Loucy (cell line): ENCODE measurements at regions not wholly inside any gene's neighbourhood (a gene's known extent, or its start where the extent isn't known, plus 50 kb on each side); places are given as distances from the start of the nearest gene placed in this dataset.

Source experiments
- H2AFZ ChIP-seq: fragments of 200-600 bp; sonication (generic); 2 replicates; pipeline ENCODE4 v1.6.0; 2016; ENCODE audit warnings: antibody characterized with exemption, mild to moderate bottlenecking, low read length, moderate library complexity
- H3F3A ChIP-seq: fragments of 200-600 bp; 2 replicates; pipeline ENCODE4 v1.6.0; 2016; ENCODE audit warnings: antibody characterized with exemption, low read depth, mild to moderate bottlenecking
- H3K27me3 ChIP-seq: fragments of 200-600 bp; sonication (generic); 2 replicates; pipeline ENCODE4 v1.6.1; 2014; ENCODE audit warnings: low read length, mild to moderate bottlenecking; ENCODE audit not compliant: insufficient read depth, poor library complexity, severe bottlenecking
- H3K36me3 ChIP-seq: fragments of 200-600 bp; sonication (generic); 2 replicates; pipeline ENCODE4 v1.6.1; 2016; ENCODE audit warnings: low read length; ENCODE audit not compliant: insufficient read depth
- H3K4me1 ChIP-seq: fragments of 200-600 bp; sonication (generic); 2 replicates; pipeline ENCODE4 v1.5.1; 2014; ENCODE audit warnings: low read length, mild to moderate bottlenecking; ENCODE audit not compliant: insufficient read depth, poor library complexity, severe bottlenecking
- H3K4me2 ChIP-seq: fragments of 200-600 bp; sonication (generic); 2 replicates; pipeline ENCODE4 v1.6.0; 2014; ENCODE audit warnings: antibody characterized with exemption, low read length, low read depth, mild to moderate bottlenecking; ENCODE audit not compliant: poor library complexity, severe bottlenecking
- H3K4me3 ChIP-seq: fragments of 200-600 bp; sonication (generic); 2 replicates; pipeline ENCODE4 v1.5.1; 2014; ENCODE audit warnings: low read length, mild to moderate bottlenecking, mixed read lengths; ENCODE audit not compliant: poor library complexity, severe bottlenecking
- H3K79me2 ChIP-seq: fragments of 200-600 bp; sonication (generic); 2 replicates; pipeline ENCODE4 v1.6.1; 2014; ENCODE audit warnings: low read length; ENCODE audit not compliant: insufficient read depth
- H3K9ac ChIP-seq: fragments of 200-600 bp; sonication (generic); 2 replicates; pipeline ENCODE4 v1.6.0; 2014; ENCODE audit warnings: mild to moderate bottlenecking, low read depth, low read length, moderate library complexity; ENCODE audit not compliant: poor library complexity, severe bottlenecking
- H3K9me2 ChIP-seq: fragments of 200-600 bp; sonication (generic); replicated peaks from 2 replicates; pipeline ENCODE4 v1.6.1; 2016; ENCODE audit warnings: low read depth, low read length, mixed read lengths
- H3K9me3 ChIP-seq: fragments of 200-600 bp; sonication (generic); 2 replicates; pipeline ENCODE4 v1.6.1; 2014; ENCODE audit warnings: mild to moderate bottlenecking, antibody characterized with exemption, low read length, low read depth; ENCODE audit not compliant: insufficient read depth
- H4K20me1 ChIP-seq: fragments of 200-600 bp; sonication (generic); 2 replicates; pipeline ENCODE4 v1.6.0; 2014; ENCODE audit warnings: antibody characterized with exemption, low read length, mild to moderate bottlenecking; ENCODE audit not compliant: insufficient read depth, poor library complexity, severe bottlenecking
- CTCF ChIP-seq: fragments of 200-600 bp; sonication (generic); conservative IDR thresholded peaks from 2 replicates; pipeline ENCODE4 v1.5.1; 2014; ENCODE audit warnings: mild to moderate bottlenecking, antibody characterized with exemption, low read length
- EZH2phosphoT487 ChIP-seq: fragments of 200-600 bp; IDR thresholded peaks from 2 replicates; pipeline ENCODE4 v1.6.1; 2018; ENCODE audit warnings: antibody characterized with exemption, mild to moderate bottlenecking, moderate library complexity, borderline replicate concordance

- H4K20me1 ChIP-seq = no peaks in the 10 kb centered on the region
- H3K9ac ChIP-seq = no peak overlapping the region
- H3K9me3 ChIP-seq = no peaks in the 10 kb centered on the region
- no peaks in the 10 kb centered on the region for H3F3A ChIP-seq
- H3K4me1 ChIP-seq = no peaks in the 10 kb centered on the region
- H3K4me2 ChIP-seq = no peak overlapping the region
- no peaks in the 10 kb centered on the region for H3K79me2 ChIP-seq
- no peaks in the 10 kb centered on the region for H3K27me3 ChIP-seq
- no peak overlapping the region for H2AFZ ChIP-seq
- no peaks in the 10 kb centered on the region for H3K9me2 ChIP-seq
- no peak for TF ChIP-seq CTCF
- TF ChIP-seq EZH2phosphoT487 = no peak
- H3K4me3 ChIP-seq = no peak overlapping the region
- no peaks in the 10 kb centered on the region for H3K36me3 ChIP-seq
Measured at GRCh38 chr13:87005511-87005910, 665.7 kb upstream of the SLITRK5 start.

- Histone ChIP-seq H3K36me3 (no peaks in the 10 kb centered on the region), H3K79me2 (no peaks in the 10 kb centered on the region), H3K9me3 (no peaks in the 10 kb centered on the region), H3K9ac (no peak overlapping the region), H3K4me2 (no peak overlapping the region), H3K27me3 (no peaks in the 10 kb centered on the region), H2AFZ (no peak overlapping the region), H3F3A (no peaks in the 10 kb centered on the region), H3K4me3 (no peak overlapping the region), H3K4me1 (no peaks in the 10 kb centered on the region), H4K20me1 (no peaks in the 10 kb centered on the region), H3K9me2 (no peaks in the 10 kb centered on the region)
- TF ChIP-seq EZH2phosphoT487 (no peak), CTCF (no peak)
Measured at GRCh38 chr13:87035526-87035925, 635.6 kb upstream of the SLITRK5 start.

GRCh38 chr13:87042946-87043345 is 628.2 kb upstream of the SLITRK5 start:
- no peak overlapping the region for H3K4me2 ChIP-seq
- H3K4me3 ChIP-seq = no peak overlapping the region
- H3F3A ChIP-seq = no peaks in the 10 kb centered on the region
- H3K36me3 ChIP-seq = no peaks in the 10 kb centered on the region
- TF ChIP-seq CTCF = no peak
- TF ChIP-seq EZH2phosphoT487 = no peak
- H2AFZ ChIP-seq = no peak overlapping the region
- no peaks in the 10 kb centered on the region for H3K9me2 ChIP-seq
- H3K9ac ChIP-seq = no peak overlapping the region
- no peaks in the 10 kb centered on the region for H3K4me1 ChIP-seq
- no peaks in the 10 kb centered on the region for H3K79me2 ChIP-seq
- H3K27me3 ChIP-seq = no peaks in the 10 kb centered on the region
- H3K9me3 ChIP-seq = no peaks in the 10 kb centered on the region
- H4K20me1 ChIP-seq = no peaks in the 10 kb centered on the region
